Midbrain (tissue), 1 donor: ENCODE measurements at regions not wholly inside any gene's neighbourhood (a gene's known extent, or its start where the extent isn't known, plus 50 kb on each side); places are given as distances from the start of the nearest gene placed in this dataset.
"Not testable (repeated sequence)": the region's sequence is repeated elsewhere in the genome, so short reads cannot be mapped to it uniquely, and the experiment has no call there.

Experiments used
- DNase-seq: peaks from one replicate; lab custom pipeline; 2025; lab: John Stamatoyannopoulos, UW

DNA sequence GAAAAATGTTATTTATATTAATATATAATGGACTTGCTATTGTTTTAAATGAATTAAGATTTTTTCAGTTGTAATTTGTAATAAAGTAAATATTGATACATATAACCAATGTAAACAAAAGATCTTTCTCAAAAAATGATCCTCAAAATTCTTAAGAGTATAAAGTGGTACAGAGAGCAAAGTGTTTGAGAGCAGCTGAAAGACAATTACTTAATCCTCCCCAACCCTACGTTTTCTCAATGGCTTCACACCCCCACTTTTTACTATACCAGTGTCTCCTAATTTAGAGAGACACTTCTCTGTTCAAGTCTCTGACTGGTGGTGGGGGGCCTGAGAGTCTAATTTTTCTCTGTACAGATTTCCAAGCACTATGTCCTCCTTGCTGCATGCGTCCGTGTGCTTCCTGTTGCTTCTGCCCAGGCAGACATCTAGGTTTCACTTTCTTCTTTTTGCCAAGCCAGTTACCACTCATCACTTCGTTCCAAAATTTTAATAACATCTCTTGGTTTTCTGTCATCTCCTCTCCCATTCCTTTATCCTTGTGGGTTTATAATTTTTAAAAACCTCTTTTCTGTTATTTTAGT is 276.3 kb upstream of the DNAJC19 start:
- peak; percentile 11 for DNase-seq

- DNase-seq = no peak
Observed at GRCh38 chr3:181264486-181264885, 274.9 kb upstream of the DNAJC19 start.

DNA sequence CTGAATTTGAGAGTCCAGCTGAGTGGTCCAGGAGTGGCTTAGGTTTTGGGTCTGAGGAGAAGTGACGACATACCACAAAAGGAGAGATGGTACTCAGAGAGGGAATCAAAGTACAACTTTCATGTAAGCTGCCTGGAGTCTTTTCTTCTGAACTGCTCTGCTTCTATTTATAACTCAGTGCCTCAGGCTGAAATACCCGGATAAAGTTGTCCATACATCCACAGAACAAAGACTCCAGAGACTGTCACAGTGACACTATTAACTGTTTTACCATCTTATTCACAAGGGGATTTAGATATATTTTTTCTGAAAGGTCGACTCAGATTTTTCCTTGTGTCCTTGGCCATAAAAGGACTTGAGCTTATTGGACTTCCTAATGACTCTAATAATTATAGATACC is 264.3 kb upstream of the DNAJC19 start:
- no peak for DNase-seq

DNA sequence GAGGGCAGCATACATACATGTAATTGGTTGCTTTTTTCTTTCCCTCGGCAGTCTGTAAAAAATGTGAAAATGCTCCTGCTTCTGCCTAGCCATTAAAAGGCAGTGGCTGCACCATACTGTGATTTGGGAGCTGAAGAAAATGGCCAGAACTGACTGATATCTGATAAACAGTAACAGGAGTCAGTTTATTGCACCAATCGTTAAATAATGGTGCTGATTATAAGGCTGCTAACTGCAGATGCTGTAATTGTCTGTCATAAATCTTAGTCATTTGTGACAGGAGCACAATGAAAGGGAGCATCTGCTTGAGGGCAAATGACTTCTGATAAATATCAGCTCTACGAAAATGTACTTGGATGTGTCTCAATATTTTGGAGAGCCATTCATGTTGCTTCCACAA is 263.1 kb upstream of the DNAJC19 start:
- DNase-seq = no peak

- DNase-seq = no peak
Observed at GRCh38 chr3:181250714-181251113, 261.2 kb upstream of the DNAJC19 start.

- no peak for DNase-seq
Observed at GRCh38 chr3:181239441-181239840, 249.9 kb upstream of the DNAJC19 start.

DNA sequence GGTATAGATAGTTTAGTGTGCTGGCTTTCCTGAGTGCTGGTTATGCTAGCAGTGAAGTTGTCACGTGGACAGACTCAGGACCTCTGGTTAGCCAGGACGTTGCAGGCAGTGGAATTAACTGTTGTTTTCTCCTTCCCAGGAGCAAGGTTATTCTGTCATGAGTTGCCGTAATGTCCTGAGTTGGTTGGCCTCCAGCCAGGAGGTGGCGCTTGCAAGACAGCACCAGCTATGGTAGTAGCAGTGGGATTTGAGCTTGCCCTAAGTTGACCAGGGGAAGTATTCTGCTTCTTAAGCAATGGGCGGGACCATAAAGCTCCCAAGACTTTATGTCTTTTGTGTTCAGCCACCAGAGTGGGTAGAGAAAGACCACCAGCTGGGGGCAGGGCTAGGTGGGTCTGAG is 240.7 kb upstream of the DNAJC19 start:
- no peak for DNase-seq

GRCh38 chr3:181213347-181213746 is 223.8 kb upstream of the DNAJC19 start:
- no peak for DNase-seq

GRCh38 chr3:181212271-181212670 is 222.7 kb upstream of the DNAJC19 start:
- no peak for DNase-seq

DNA sequence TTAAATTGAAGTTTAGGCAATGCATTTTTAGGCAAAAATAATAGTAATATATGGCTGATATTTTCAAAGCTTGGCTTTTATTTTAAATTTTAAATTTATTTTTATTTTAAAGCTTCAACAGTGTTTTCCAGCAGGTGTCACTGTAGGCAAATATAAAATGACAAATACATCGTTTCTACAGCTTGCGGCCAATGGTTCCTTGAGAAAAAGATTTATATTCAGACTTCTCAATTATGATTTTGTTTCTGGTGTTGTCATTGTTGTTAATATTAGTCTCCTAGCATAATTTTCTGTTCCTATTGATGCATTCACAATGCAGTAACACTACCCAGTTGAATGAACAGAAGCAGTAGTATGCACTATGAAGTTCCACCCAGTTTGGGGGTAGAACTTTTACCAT is 220.7 kb upstream of the DNAJC19 start:
- DNase-seq = peak; percentile 35

GRCh38 chr3:181189556-181189955 is 200.0 kb upstream of the DNAJC19 start:
- DNase-seq = no peak

- DNase-seq = no peak
Observed at GRCh38 chr3:181183764-181184163, 194.2 kb upstream of the DNAJC19 start.

- not testable (repeated sequence) for DNase-seq
Observed at GRCh38 chr3:181183057-181183456, 193.5 kb upstream of the DNAJC19 start.

DNA sequence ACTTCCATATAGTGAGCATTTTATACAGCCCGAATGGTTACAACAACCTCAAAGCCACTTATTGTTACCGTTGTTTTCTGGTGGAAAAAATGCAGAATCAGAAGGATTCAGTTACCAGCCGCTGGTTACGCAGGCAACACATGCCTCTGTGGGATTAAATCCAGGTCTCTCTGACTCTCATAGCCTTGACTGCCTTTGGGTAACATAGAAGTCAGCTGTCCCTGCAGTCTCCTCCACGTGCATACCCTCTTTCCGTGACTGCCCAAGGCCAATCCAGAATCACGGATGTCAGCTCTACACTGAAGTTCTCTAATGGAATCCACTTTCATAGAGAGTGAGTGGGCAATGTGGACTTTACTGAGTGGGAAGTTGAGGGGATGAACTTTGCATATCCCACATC is 189.5 kb upstream of the DNAJC19 start:
- DNase-seq = no peak

DNA sequence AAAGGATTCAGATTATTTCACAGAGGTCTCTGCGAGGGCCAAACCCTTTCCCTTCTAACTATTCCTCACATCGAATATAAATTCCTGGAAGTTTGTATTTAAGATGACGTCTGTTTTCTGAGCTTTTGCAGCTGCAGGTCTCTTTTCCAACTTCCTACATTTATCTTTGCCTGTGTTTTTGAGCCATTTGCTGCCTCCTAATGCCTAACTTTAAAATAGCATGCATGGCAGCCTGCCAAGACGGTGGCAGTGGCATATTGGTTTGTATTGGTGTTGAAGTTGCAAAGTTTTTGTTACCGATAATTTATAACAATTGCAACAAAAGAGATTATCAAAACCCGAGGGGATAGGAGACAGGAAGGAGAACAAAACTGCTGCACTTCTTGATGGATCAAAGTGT is 187.1 kb upstream of the DNAJC19 start:
- peak; percentile 76 for DNase-seq

DNA sequence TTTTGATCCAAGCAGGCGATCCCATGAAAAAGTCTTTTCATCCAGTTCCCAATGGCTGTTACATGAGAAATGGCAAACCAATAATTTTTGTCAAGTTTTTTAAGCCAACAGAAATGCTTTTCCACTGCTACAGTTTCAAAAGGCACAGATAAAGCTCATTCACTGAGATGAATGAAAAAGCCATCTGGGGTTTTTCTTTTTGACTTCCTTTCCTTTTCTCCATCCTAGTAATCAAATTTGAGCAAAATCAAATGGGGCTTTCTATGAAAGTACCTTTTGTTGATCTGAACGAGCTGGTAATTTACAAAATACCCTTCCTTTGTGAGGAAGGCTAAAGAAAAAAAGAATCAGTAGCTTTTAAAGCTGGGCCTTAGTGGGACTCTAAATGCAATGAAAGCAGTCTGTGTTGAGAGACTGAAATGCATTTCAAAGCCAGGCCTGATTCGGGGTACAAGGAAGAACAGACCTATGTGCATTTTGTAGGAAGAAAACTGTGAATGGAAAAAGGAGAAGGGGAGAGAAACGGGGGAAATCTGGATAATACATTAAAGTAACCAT is 185.2 kb upstream of the DNAJC19 start:
- peak; percentile 17 for DNase-seq

DNA sequence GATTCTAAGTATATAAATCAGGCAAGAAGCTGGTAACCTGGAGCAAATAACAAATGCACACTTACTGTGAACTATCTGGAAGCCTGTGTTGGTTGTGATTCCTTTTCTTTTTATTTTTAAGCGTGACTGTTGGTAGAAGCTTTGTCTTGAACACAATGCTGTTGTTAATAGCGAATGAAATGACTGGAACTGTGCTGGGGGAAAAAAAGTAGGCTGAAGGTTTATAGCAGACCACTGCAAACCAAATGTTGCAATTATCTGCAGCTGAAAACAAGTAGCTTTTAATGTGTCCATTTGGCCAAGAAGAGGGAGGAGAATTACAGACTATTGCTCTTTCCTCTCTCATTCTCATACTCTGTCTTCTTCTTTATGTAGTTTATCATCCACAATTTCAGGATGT is 184.5 kb upstream of the DNAJC19 start:
- DNase-seq = no peak

- DNase-seq = no peak
Observed at GRCh38 chr3:181173227-181173626, 183.7 kb upstream of the DNAJC19 start.

DNA sequence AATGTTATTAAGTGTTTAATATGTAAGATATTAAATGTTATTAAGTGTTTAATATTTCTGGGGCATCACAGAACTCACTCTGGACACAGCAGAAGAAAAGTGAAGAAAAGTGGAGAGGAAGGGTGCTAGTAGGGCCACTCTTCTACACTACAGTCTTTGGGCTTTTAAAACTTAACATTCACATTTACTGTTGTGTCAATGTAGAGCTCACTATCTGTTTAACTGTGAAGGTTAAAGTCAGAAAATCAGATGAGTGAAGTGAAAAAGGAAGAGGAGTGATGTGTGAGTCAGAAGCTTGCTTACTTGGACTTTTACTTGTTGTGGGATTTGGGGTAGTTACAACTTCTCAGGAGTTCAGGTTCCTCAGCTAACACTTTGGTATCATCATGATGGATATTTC is 145.3 kb upstream of the DNAJC19 start:
- no peak for DNase-seq

DNA sequence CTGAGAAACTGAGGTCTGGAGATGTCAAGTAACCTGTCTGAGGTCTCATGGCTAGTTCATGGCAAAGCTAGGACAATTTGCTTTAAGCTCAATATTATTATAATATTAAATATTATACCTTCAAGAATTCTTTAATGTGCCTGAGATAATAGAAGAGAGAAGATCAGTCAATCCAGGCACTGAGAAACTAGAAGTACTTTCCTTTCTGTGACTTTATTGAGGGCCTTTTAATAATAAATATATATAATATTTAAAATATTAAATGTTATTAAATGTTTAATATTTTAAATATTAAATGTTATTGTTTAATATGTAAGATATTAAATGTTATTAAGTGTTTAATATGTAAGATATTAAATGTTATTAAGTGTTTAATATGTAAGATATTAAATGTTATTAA is 144.3 kb upstream of the DNAJC19 start:
- DNase-seq = no peak

DNA sequence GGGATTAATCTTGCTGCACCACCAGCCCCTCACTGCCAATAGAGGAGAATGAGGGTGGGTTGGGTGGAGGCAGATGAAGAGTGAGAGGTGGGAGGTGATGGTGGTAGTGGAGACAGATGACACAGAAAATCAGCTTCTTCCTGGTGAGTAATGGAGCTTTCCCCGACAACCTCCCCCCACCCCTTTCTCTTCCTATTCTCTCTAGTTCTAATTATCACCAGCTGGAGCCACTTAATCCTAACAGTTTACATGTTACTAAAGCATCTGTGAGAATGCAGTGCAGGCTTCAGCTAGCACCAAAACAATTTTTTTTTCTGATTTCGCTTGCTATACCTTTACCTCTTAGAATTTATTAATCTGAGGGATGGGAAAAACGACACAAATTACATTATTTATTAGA is 116.1 kb upstream of the DNAJC19 start:
- no peak for DNase-seq

DNA sequence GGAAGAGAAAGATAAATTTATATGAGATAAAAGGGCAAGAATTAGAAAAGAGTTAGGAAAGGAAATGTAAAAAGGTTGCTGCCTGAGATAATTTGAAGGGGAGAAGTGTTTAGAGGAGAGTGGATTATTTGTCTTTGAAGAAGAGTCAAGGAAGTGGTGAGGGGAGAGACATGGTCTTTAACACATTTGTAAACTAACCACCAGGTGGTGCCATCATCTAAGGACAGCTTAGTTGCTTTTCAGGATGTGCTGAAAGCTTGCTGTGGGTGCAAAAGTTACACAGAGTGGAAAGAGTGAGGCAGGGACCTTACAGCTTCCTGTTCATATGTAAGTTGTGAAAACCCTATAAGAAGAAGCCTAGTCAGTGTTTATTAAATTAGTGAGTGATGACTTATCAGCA is 114.1 kb upstream of the DNAJC19 start:
- DNase-seq = no peak

DNA sequence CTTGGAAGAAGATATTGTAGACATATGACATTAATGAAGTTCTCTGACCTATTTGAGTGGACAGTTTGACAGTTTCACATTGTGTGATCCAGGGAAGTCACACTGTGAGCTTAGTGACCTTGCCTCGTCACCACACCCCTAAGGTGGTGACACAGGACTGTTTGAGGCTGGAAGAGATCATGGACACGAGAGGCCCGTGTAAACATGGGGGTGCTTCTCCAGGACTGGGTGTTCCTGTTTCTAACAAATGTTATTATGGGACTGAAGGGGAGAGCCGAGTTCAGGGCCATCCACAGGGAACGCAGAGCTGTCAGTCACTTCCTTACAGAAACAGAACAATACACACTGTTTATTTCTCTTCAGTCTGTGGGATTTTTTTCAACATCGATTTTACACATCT is 96.5 kb upstream of the DNAJC19 start:
- no peak for DNase-seq

DNA sequence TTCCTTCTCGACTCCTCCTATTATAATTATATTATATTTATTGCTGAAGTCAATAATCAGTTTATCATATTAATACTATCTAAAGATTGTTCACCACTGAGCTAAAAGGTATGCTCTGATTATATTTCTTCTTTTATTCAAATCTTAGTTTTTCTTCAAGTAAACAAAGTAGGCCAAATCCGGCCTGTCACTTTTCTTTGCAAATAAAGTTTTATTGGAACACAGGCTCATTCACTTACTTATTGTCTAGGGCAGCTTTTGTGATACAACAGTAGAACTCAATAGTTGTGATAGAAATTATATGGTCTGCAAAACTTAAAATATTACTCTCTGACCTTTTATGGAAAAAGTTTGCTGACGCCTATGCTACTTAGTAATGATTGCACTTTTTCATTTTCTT is 92.4 kb upstream of the DNAJC19 start:
- no peak for DNase-seq
